ENCODE measurements at regions not wholly inside any gene's neighbourhood (a gene's known extent, or its start where the extent isn't known, plus 50 kb on each side); places are given as distances from the start of the nearest gene placed in this dataset.
"Not testable (repeated sequence)": the region's sequence is repeated elsewhere in the genome, so short reads cannot be mapped to it uniquely, and the experiment has no call there.

GRCh38 chr12:116327992-116328391 lies 50.5 kb upstream of the MED13L start:
- not testable (repeated sequence) for DNase-seq (ENCODE audit: low spot score); ATAC-seq (ENCODE audit: low read depth); H3K4me3 ChIP-seq (ENCODE audit: severe bottlenecking); H3K27me3 ChIP-seq (ENCODE audit: insufficient read depth, poor library complexity, severe bottlenecking); H3K36me3 ChIP-seq (ENCODE audit: low read depth); H3K27ac ChIP-seq (ENCODE audit: poor library complexity, severe bottlenecking); H3K4me1 ChIP-seq (ENCODE audit: insufficient read depth, poor library complexity, severe bottlenecking); H3K9me3 ChIP-seq (ENCODE audit: severe bottlenecking)

GRCh38 chr12:116331876-116332275 lies 54.4 kb upstream of the MED13L start:
- DNase-seq (ENCODE audit: low spot score): no peak
- no peak for TF ChIP-seq CTCF (IDR thresholded peaks at IDR 0.05; ENCODE audit: poor library complexity, severe bottlenecking)
- H3K36me3 ChIP-seq (ENCODE audit: low read depth): no peaks in the 10 kb centered on the region
- no peaks in the 10 kb centered on the region for H3K9me3 ChIP-seq (ENCODE audit: severe bottlenecking)
- H3K4me1 ChIP-seq (ENCODE audit: insufficient read depth, poor library complexity, severe bottlenecking): no peaks in the 10 kb centered on the region
- H3K4me3 ChIP-seq (ENCODE audit: severe bottlenecking): no peak overlapping the region
- H3K27me3 ChIP-seq (ENCODE audit: insufficient read depth, poor library complexity, severe bottlenecking): no peaks in the 10 kb centered on the region
- ATAC-seq (ENCODE audit: low read depth): no peak
- no peak overlapping the region for H3K27ac ChIP-seq (ENCODE audit: poor library complexity, severe bottlenecking)

GRCh38 chr12:116332705-116333380 lies 55.4 kb upstream of the MED13L start:
- H3K9me3 ChIP-seq (ENCODE audit: severe bottlenecking): no peaks in the 10 kb centered on the region
- TF ChIP-seq CTCF (IDR thresholded peaks at IDR 0.05; ENCODE audit: poor library complexity, severe bottlenecking): no peak
- no peak for DNase-seq (ENCODE audit: low spot score)
- ATAC-seq (ENCODE audit: low read depth): no peak
- H3K36me3 ChIP-seq (ENCODE audit: low read depth): no peaks in the 10 kb centered on the region
- no peak overlapping the region for H3K27ac ChIP-seq (ENCODE audit: poor library complexity, severe bottlenecking)
- H3K27me3 ChIP-seq (ENCODE audit: insufficient read depth, poor library complexity, severe bottlenecking): no peaks in the 10 kb centered on the region
- no peak overlapping the region for H3K4me3 ChIP-seq (ENCODE audit: severe bottlenecking)
- H3K4me1 ChIP-seq (ENCODE audit: insufficient read depth, poor library complexity, severe bottlenecking): no peaks in the 10 kb centered on the region

GRCh38 chr12:116333402-116333801 lies 55.9 kb upstream of the MED13L start:
- ATAC-seq (ENCODE audit: low read depth) (no peak; the same call in 2 of the 3 replicates), DNase-seq (ENCODE audit: low spot score) (no peak)
- H3K4me1 ChIP-seq (ENCODE audit: insufficient read depth, poor library complexity, severe bottlenecking): no peaks in the 10 kb centered on the region
- no peak overlapping the region for H3K4me3 ChIP-seq (ENCODE audit: severe bottlenecking)
- no peak for TF ChIP-seq CTCF (IDR thresholded peaks at IDR 0.05; ENCODE audit: poor library complexity, severe bottlenecking)
- no peaks in the 10 kb centered on the region for H3K27me3 ChIP-seq (ENCODE audit: insufficient read depth, poor library complexity, severe bottlenecking)
- H3K36me3 ChIP-seq (ENCODE audit: low read depth): no peaks in the 10 kb centered on the region
- no peak overlapping the region for H3K27ac ChIP-seq (ENCODE audit: poor library complexity, severe bottlenecking)
- no peaks in the 10 kb centered on the region for H3K9me3 ChIP-seq (ENCODE audit: severe bottlenecking)

GRCh38 chr12:116336542-116337065 lies 59.1 kb upstream of the MED13L start:
- no peaks in the 10 kb centered on the region for H3K36me3 ChIP-seq (ENCODE audit: low read depth)
- H3K4me1 ChIP-seq (ENCODE audit: insufficient read depth, poor library complexity, severe bottlenecking): no peaks in the 10 kb centered on the region
- DNase-seq (ENCODE audit: low spot score) (no peak), ATAC-seq (ENCODE audit: low read depth) (no peak)
- H3K4me3 ChIP-seq (ENCODE audit: severe bottlenecking): no peak overlapping the region
- no peaks in the 10 kb centered on the region for H3K27me3 ChIP-seq (ENCODE audit: insufficient read depth, poor library complexity, severe bottlenecking)
- no peaks in the 10 kb centered on the region for H3K9me3 ChIP-seq (ENCODE audit: severe bottlenecking)
- TF ChIP-seq CTCF (IDR thresholded peaks at IDR 0.05; ENCODE audit: poor library complexity, severe bottlenecking): no peak
- no peak overlapping the region for H3K27ac ChIP-seq (ENCODE audit: poor library complexity, severe bottlenecking)

Measured in RWPE2 (cell line).